IPS DF 6.9 (cell line): ENCODE measurements at regions not wholly inside any gene's neighbourhood (a gene's known extent, or its start where the extent isn't known, plus 50 kb on each side); places are given as distances from the start of the nearest gene placed in this dataset.
A peak's percentile ranks its signal among the peaks of the same experiment; 100 is the strongest.

ENCODE experiments used
- DNase-seq: peaks from one replicate; pipeline ENCODE4 v3.0.0-alpha.2; 2013; ENCODE audit warnings: low read depth, low spot score
- H3K27ac ChIP-seq: one replicate; pipeline ENCODE4 v1.5.1; 2013; ENCODE audit warnings: low read length, control low read depth
- H3K27me3 ChIP-seq: 2 replicates; pipeline ENCODE4 v1.6.1; 2013; ENCODE audit warnings: mild to moderate bottlenecking, low read length; ENCODE audit not compliant: control insufficient read depth, insufficient read depth
- H3K36me3 ChIP-seq: 2 replicates; pipeline ENCODE4 v1.6.1; 2013; ENCODE audit warnings: low read length; ENCODE audit not compliant: control insufficient read depth, insufficient read depth
- H3K4me1 ChIP-seq: 2 replicates; pipeline ENCODE4 v1.6.1; 2013; ENCODE audit warnings: low read length; ENCODE audit not compliant: control insufficient read depth, insufficient read depth
- H3K4me3 ChIP-seq: 2 replicates; pipeline ENCODE4 v1.5.1; 2013; ENCODE audit warnings: mild to moderate bottlenecking, low read length
- H3K9me3 ChIP-seq: 2 replicates; pipeline ENCODE4 v1.6.1; 2013; ENCODE audit warnings: low read length, inconsistent platforms; ENCODE audit not compliant: control insufficient read depth, insufficient read depth
- WGBS: extraction: QIAGEN DNeasy Blood & Tissue Kit; methylation state at CpG from one replicate; pipeline ENCODE4 v1.1.7; 2013; ENCODE audit warnings: mixed read lengths, missing lambda C conversion rate; ENCODE audit not compliant: insufficient read length, insufficient coverage; 5-methylcytosine and 5-hydroxymethylcytosine counted together

GRCh38 chr14:26947265-26947664 lies 349.4 kb upstream of the NOVA1 start:
- WGBS: no CpG with 5 or more reads among the region's 1 CpG
- Histone ChIP-seq H3K4me1 (no peaks in the 10 kb centered on the region), H3K4me3 (no peak overlapping the region), H3K27ac (no peak overlapping the region), H3K27me3 (no peaks in the 10 kb centered on the region), H3K36me3 (no peaks in the 10 kb centered on the region), H3K9me3 (no peaks in the 10 kb centered on the region)
- DNase-seq: no peak

GRCh38 chr14:26959437-26959836 lies 361.6 kb upstream of the NOVA1 start:
- no CpG with 5 or more reads among the region's 2 CpGs for WGBS
- no peak for DNase-seq
- no peaks in the 10 kb centered on the region for H3K9me3 ChIP-seq
- 0 out of 2 replicates have a peak, but pooled peaks cover 2% of the 10 kb centered on the region for H3K4me1 ChIP-seq
- H3K27me3 ChIP-seq: no peaks in the 10 kb centered on the region
- no peak overlapping the region for H3K27ac ChIP-seq
- H3K36me3 ChIP-seq: no peaks in the 10 kb centered on the region
- H3K4me3 ChIP-seq: no peak overlapping the region

- no CpG with 5 or more reads among the region's 10 CpGs for WGBS
- H3K36me3 ChIP-seq: no peaks in the 10 kb centered on the region
- H3K4me1 ChIP-seq: 0 out of 2 replicates have a peak, but pooled peaks cover 2% of the 10 kb centered on the region
- no peak overlapping the region for H3K27ac ChIP-seq
- no peak for DNase-seq
- no peaks in the 10 kb centered on the region for H3K9me3 ChIP-seq
- H3K4me3 ChIP-seq: no peak overlapping the region
- no peaks in the 10 kb centered on the region for H3K27me3 ChIP-seq
These were observed 362.3 kb upstream of the NOVA1 start for GRCh38 chr14:26959972-26960660.

- WGBS: no CpG with 5 or more reads among the region's 4 CpGs
- no peaks in the 10 kb centered on the region for H3K9me3 ChIP-seq
- 0 out of 2 replicates have a peak, but pooled peaks cover 2% of the 10 kb centered on the region for H3K4me1 ChIP-seq
- no peaks in the 10 kb centered on the region for H3K27me3 ChIP-seq
- no peak overlapping the region for H3K27ac ChIP-seq
- no peaks in the 10 kb centered on the region for H3K36me3 ChIP-seq
- no peak overlapping the region for H3K4me3 ChIP-seq
- DNase-seq: no peak
These were observed 365.9 kb upstream of the NOVA1 start for GRCh38 chr14:26963711-26964110.

- H3K4me1 ChIP-seq: no peaks in the 10 kb centered on the region
- WGBS: no CpG with 5 or more reads among the region's 7 CpGs
- H3K9me3 ChIP-seq: no peaks in the 10 kb centered on the region
These were observed 367.7 kb upstream of the NOVA1 start for GRCh38 chr14:26965490-26965889.

GRCh38 chr14:26966908-26967307 lies 369.1 kb upstream of the NOVA1 start:
- Histone ChIP-seq H3K9me3 (no peaks in the 10 kb centered on the region), H3K4me3 (no peak overlapping the region), H3K36me3 (no peaks in the 10 kb centered on the region), H3K4me1 (no peaks in the 10 kb centered on the region), H3K27ac (no peak overlapping the region), H3K27me3 (no peaks in the 10 kb centered on the region)
- WGBS: no CpG with 5 or more reads among the region's 3 CpGs
- no peak for DNase-seq

More at GRCh38 chr14:26965490-26965889, 367.7 kb upstream of the NOVA1 start:
- H3K36me3 ChIP-seq: no peaks in the 10 kb centered on the region
- no peak overlapping the region for H3K4me3 ChIP-seq
- H3K27ac ChIP-seq: no peak overlapping the region
- no peaks in the 10 kb centered on the region for H3K27me3 ChIP-seq
- no peak for DNase-seq

GRCh38 chr14:26974965-26975364 lies 377.1 kb upstream of the NOVA1 start:
- no peak for DNase-seq
- no peak overlapping the region for H3K4me3 ChIP-seq
- no CpG with 5 or more reads among the region's 1 CpG for WGBS

GRCh38 chr14:26982071-26982470 lies 384.2 kb upstream of the NOVA1 start:
- no CpG with 5 or more reads among the region's 5 CpGs for WGBS
- Histone ChIP-seq H3K27ac (no peak overlapping the region), H3K27me3 (no peaks in the 10 kb centered on the region), H3K4me1 (no peaks in the 10 kb centered on the region), H3K9me3 (no peaks in the 10 kb centered on the region), H3K4me3 (no peak overlapping the region), H3K36me3 (no peaks in the 10 kb centered on the region)
- DNase-seq: no peak

More at GRCh38 chr14:26974965-26975364, 377.1 kb upstream of the NOVA1 start:
- H3K36me3 ChIP-seq: no peaks in the 10 kb centered on the region
- H3K4me1 ChIP-seq: no peaks in the 10 kb centered on the region
- no peaks in the 10 kb centered on the region for H3K9me3 ChIP-seq
- H3K27me3 ChIP-seq: no peaks in the 10 kb centered on the region
- no peak overlapping the region for H3K27ac ChIP-seq

- Histone ChIP-seq H3K27me3 (no peaks in the 10 kb centered on the region), H3K27ac (no peak overlapping the region), H3K36me3 (no peaks in the 10 kb centered on the region), H3K4me3 (no peak overlapping the region), H3K4me1 (no peaks in the 10 kb centered on the region; the same call in 1 of the 2 replicates), H3K9me3 (no peaks in the 10 kb centered on the region)
- peak; percentile 61 for DNase-seq
- no CpG with 5 or more reads among the region's 9 CpGs for WGBS
These were observed 386.7 kb upstream of the NOVA1 start for GRCh38 chr14:26984311-26985177.

- Histone ChIP-seq H3K4me1 (no peaks in the 10 kb centered on the region; the same call in 1 of the 2 replicates), H3K36me3 (no peaks in the 10 kb centered on the region), H3K27me3 (no peaks in the 10 kb centered on the region), H3K9me3 (no peaks in the 10 kb centered on the region), H3K4me3 (no peak overlapping the region), H3K27ac (no peak overlapping the region)
- no peak for DNase-seq
- WGBS: no CpG with 5 or more reads among the region's 7 CpGs
These were observed 390.0 kb upstream of the NOVA1 start for GRCh38 chr14:26987744-26988363.
